ENCODE measurements at regions not wholly inside any gene's neighbourhood (a gene's known extent, or its start where the extent isn't known, plus 50 kb on each side); places are given as distances from the start of the nearest gene placed in this dataset.

- H3K4me1 Mint-ChIP-seq: peaks cover 28% of the 10 kb centered on the region
- peak overlapping the region; percentile 81 for H3K27ac Mint-ChIP-seq
- POLR2A ChIA-PET: interaction anchor here (0.6 kb wide), 1 partner anchor 115 kb away, joined by 3 read pairs; no protein-coding TSS in a partner anchor
- no peak for DNase-seq (ENCODE audit: low spot score)
- H3K4me3 Mint-ChIP-seq: no peak overlapping the region
- peaks cover 11% of the 10 kb centered on the region for H3K9me3 Mint-ChIP-seq
- CTCF ChIA-PET: interaction anchor here (1.4 kb wide), 1 partner anchor 15 kb away, joined by 5 read pairs; no protein-coding TSS in a partner anchor
- TF ChIP-seq ZNF416 (CRISPR knock-in tag; IDR thresholded peaks at IDR 0.05): no peak
- no peak for TF ChIP-seq SMAD4 (CRISPR knock-in tag; IDR thresholded peaks at IDR 0.05)
- TF ChIP-seq ELF4 (CRISPR knock-in tag; IDR thresholded peaks at IDR 0.05; ENCODE audit: low read depth): no peak
- TF ChIP-seq PRRX2 (CRISPR knock-in tag; IDR thresholded peaks at IDR 0.05): no peak
- no peak for TF ChIP-seq PRDM15 (CRISPR knock-in tag; IDR thresholded peaks at IDR 0.05)
- no peak for TF ChIP-seq ZNF232 (CRISPR knock-in tag; IDR thresholded peaks at IDR 0.05)
- TF ChIP-seq ATF3 (CRISPR knock-in tag; conservative IDR thresholded peaks at IDR 0.05): no peak
- no peak for TF ChIP-seq KAT7 (CRISPR knock-in tag; IDR thresholded peaks at IDR 0.05; ENCODE audit: borderline replicate concordance)
- no peak for TF ChIP-seq MAX (CRISPR knock-in tag; IDR thresholded peaks at IDR 0.05)
- no peak for TF ChIP-seq ATF6 (CRISPR knock-in tag; IDR thresholded peaks at IDR 0.05)
- no peak for TF ChIP-seq ZNF396 (CRISPR knock-in tag; IDR thresholded peaks at IDR 0.05; ENCODE audit: borderline replicate concordance)
- TF ChIP-seq JAZF1 (CRISPR knock-in tag; IDR thresholded peaks at IDR 0.05): no peak
- TF ChIP-seq ZNF671 (CRISPR knock-in tag; IDR thresholded peaks at IDR 0.05): no peak
- TF ChIP-seq CDX4 (CRISPR knock-in tag; IDR thresholded peaks at IDR 0.05; ENCODE audit: borderline replicate concordance): no peak
- TF ChIP-seq E2F5 (CRISPR knock-in tag; IDR thresholded peaks at IDR 0.05): no peak
- TF ChIP-seq CREB1 (CRISPR knock-in tag; IDR thresholded peaks at IDR 0.05): no peak
- no peak for TF ChIP-seq AR (CRISPR knock-in tag; IDR thresholded peaks at IDR 0.05)
- no peak for TF ChIP-seq STAT6 (CRISPR knock-in tag; conservative IDR thresholded peaks at IDR 0.05; ENCODE audit: low read depth)
- no peak for TF ChIP-seq EMX1 (CRISPR knock-in tag; IDR thresholded peaks at IDR 0.05)
- TF ChIP-seq SMAD3 (CRISPR knock-in tag; IDR thresholded peaks at IDR 0.05; ENCODE audit: borderline replicate concordance): no peak
- H3K27me3 Mint-ChIP-seq (ENCODE audit: low read depth): peaks cover 2% of the 10 kb centered on the region; the same call in 1 of the 2 replicates
- ATAC-seq: no peak
- H3K36me3 Mint-ChIP-seq: peaks cover 4% of the 10 kb centered on the region; the same call in 1 of the 2 replicates
These were observed 71.9 kb upstream of the SLC6A6 start for GRCh38 chr3:14330508-14330907.

All from WTC11 (cell line).